Astrocyte (in vitro differentiated cells and primary cell): ENCODE measurements at regions not wholly inside any gene's neighbourhood (a gene's known extent, or its start where the extent isn't known, plus 50 kb on each side); places are given as distances from the start of the nearest gene placed in this dataset.

Experiments
- DNase-seq: peaks from one replicate; pipeline ENCODE4 v3.0.0-alpha.2; 2010; ENCODE audit warnings: low read depth
- FAIRE-seq: peaks from 2 replicates; lab custom pipeline; 2011; peaks lifted over from hg19 to GRCh38; lab: Jason Lieb, UNC
- H2AFZ ChIP-seq: 2 replicates; pipeline ENCODE4 v1.6.0; 2012; ENCODE audit warnings: low read depth, low read length, inconsistent platforms
- H3K27ac ChIP-seq: 2 replicates; pipeline ENCODE4 v1.5.1; 2011; ENCODE audit warnings: low read depth, low read length, inconsistent platforms
- H3K27me3 ChIP-seq: 2 replicates; pipeline ENCODE4 v1.6.0; 2011; ENCODE audit warnings: low read length, inconsistent platforms; ENCODE audit not compliant: insufficient read depth
- H3K36me3 ChIP-seq: 2 replicates; pipeline ENCODE4 v1.5.1; 2011; ENCODE audit warnings: low read length, inconsistent platforms; ENCODE audit not compliant: insufficient read depth
- H3K4me1 ChIP-seq: 2 replicates; pipeline ENCODE4 v1.5.1; 2011; ENCODE audit warnings: low read length, inconsistent platforms; ENCODE audit not compliant: insufficient read depth
- H3K4me2 ChIP-seq: 2 replicates; pipeline ENCODE4 v1.6.0; 2012; ENCODE audit warnings: low read length, inconsistent platforms
- H3K4me3 ChIP-seq: 2 replicates; pipeline ENCODE4 v1.5.1; 2011; ENCODE audit warnings: low read depth, mild to moderate bottlenecking, low read length, inconsistent platforms; ENCODE audit not compliant: insufficient read depth
- H3K79me2 ChIP-seq: 2 replicates; pipeline ENCODE4 v1.6.0; 2012; ENCODE audit warnings: mild to moderate bottlenecking, low read length, inconsistent platforms; ENCODE audit not compliant: insufficient read depth
- H3K9ac ChIP-seq: 2 replicates; pipeline ENCODE4 v1.6.0; 2012; ENCODE audit warnings: mild to moderate bottlenecking, low read length, inconsistent platforms
- H3K9me3 ChIP-seq: 2 replicates; pipeline ENCODE4 v1.5.1; 2012; ENCODE audit warnings: low read depth, mild to moderate bottlenecking, low read length, inconsistent platforms; ENCODE audit not compliant: insufficient read depth
- H4K20me1 ChIP-seq: 2 replicates; pipeline ENCODE4 v1.6.0; 2012; ENCODE audit warnings: low read length, inconsistent platforms; ENCODE audit not compliant: insufficient read depth
- H3K27ac Mint-ChIP-seq: one replicate; pipeline ENCODE4 v1.8.0; 2021; ENCODE audit warnings: mild to moderate bottlenecking, mixed read lengths; ENCODE audit not compliant: unreplicated experiment
- H3K27me3 Mint-ChIP-seq: one replicate; pipeline ENCODE4 v1.8.0; 2021; ENCODE audit warnings: low read depth, mixed read lengths; ENCODE audit not compliant: unreplicated experiment
- H3K36me3 Mint-ChIP-seq: one replicate; pipeline ENCODE4 v1.8.0; 2021; ENCODE audit warnings: low read depth, mixed read lengths; ENCODE audit not compliant: unreplicated experiment
- H3K4me1 Mint-ChIP-seq: one replicate; pipeline ENCODE4 v1.8.0; 2021; ENCODE audit warnings: low read depth, mixed read lengths; ENCODE audit not compliant: unreplicated experiment
- H3K4me3 Mint-ChIP-seq: one replicate; pipeline ENCODE4 v1.8.0; 2021; ENCODE audit warnings: mild to moderate bottlenecking, moderate library complexity, mixed read lengths; ENCODE audit not compliant: unreplicated experiment
- H3K9me3 Mint-ChIP-seq: one replicate; pipeline ENCODE4 v1.8.0; 2021; ENCODE audit warnings: mild to moderate bottlenecking, mixed read lengths; ENCODE audit not compliant: unreplicated experiment
- CTCF ChIP-seq: IDR thresholded peaks from 2 replicates; pipeline ENCODE4 v1.5.1; 2011; ENCODE audit warnings: low read depth, mild to moderate bottlenecking, inconsistent platforms, low read length, moderate library complexity; ENCODE audit not compliant: insufficient read depth
- EZH2 ChIP-seq: IDR thresholded peaks from 2 replicates; pipeline ENCODE4 v1.6.1; 2012; ENCODE audit warnings: mild to moderate bottlenecking, low read length, inconsistent platforms; ENCODE audit not compliant: insufficient read depth

GRCh38 chr1:60637651-60638050 is 444.7 kb upstream of the NFIA start:
- H3K9me3 Mint-ChIP-seq, result peaks cover 2% of the 10 kb centered on the region
- no peak for TF ChIP-seq CTCF
- TF ChIP-seq EZH2, result no peak

GRCh38 chr1:60636946-60637345 is 445.4 kb upstream of the NFIA start:
- FAIRE-seq (no peak), DNase-seq (no peak)
- H3K4me1 Mint-ChIP-seq, result no peaks in the 10 kb centered on the region
- Histone ChIP-seq H3K4me2 (no peak overlapping the region), H4K20me1 (no peaks in the 10 kb centered on the region), H2AFZ (no peak overlapping the region), H3K4me3 (no peak overlapping the region), H3K4me1 (no peaks in the 10 kb centered on the region), H3K9ac (no peak overlapping the region), H3K36me3 (no peaks in the 10 kb centered on the region), H3K79me2 (no peaks in the 10 kb centered on the region), H3K27ac (no peak overlapping the region), H3K27me3 (no peaks in the 10 kb centered on the region), H3K9me3 (no peaks in the 10 kb centered on the region)
- no peaks in the 10 kb centered on the region for H3K36me3 Mint-ChIP-seq
- H3K27me3 Mint-ChIP-seq, result no peaks in the 10 kb centered on the region
- no peak overlapping the region for H3K27ac Mint-ChIP-seq
- H3K4me3 Mint-ChIP-seq, result no peak overlapping the region
- peaks cover 2% of the 10 kb centered on the region for H3K9me3 Mint-ChIP-seq
- TF ChIP-seq CTCF (no peak), EZH2 (no peak)

More at GRCh38 chr1:60637651-60638050, 444.7 kb upstream of the NFIA start:
- Histone ChIP-seq H4K20me1 (no peaks in the 10 kb centered on the region), H3K27ac (no peak overlapping the region), H3K4me3 (no peak overlapping the region), H3K9me3 (no peaks in the 10 kb centered on the region), H3K4me1 (no peaks in the 10 kb centered on the region), H2AFZ (no peak overlapping the region), H3K9ac (no peak overlapping the region), H3K79me2 (no peaks in the 10 kb centered on the region), H3K27me3 (no peaks in the 10 kb centered on the region), H3K36me3 (no peaks in the 10 kb centered on the region), H3K4me2 (no peak overlapping the region)
- no peaks in the 10 kb centered on the region for H3K27me3 Mint-ChIP-seq
- H3K36me3 Mint-ChIP-seq, result no peaks in the 10 kb centered on the region
- H3K27ac Mint-ChIP-seq, result no peak overlapping the region
- DNase-seq (no peak), FAIRE-seq (no peak)
- H3K4me3 Mint-ChIP-seq, result no peak overlapping the region
- no peaks in the 10 kb centered on the region for H3K4me1 Mint-ChIP-seq

GRCh38 chr1:60634106-60634505 is 448.3 kb upstream of the NFIA start:
- H3K27me3 ChIP-seq, result no peaks in the 10 kb centered on the region
- TF ChIP-seq CTCF, result no peak
- TF ChIP-seq EZH2, result no peak
- Mint-ChIP-seq H3K27me3 (no peaks in the 10 kb centered on the region), H3K36me3 (no peaks in the 10 kb centered on the region), H3K9me3 (no peaks in the 10 kb centered on the region), H3K4me1 (no peaks in the 10 kb centered on the region), H3K27ac (no peak overlapping the region), H3K4me3 (no peak overlapping the region)
- DNase-seq (no peak), FAIRE-seq (no peak)
- no peaks in the 10 kb centered on the region for H3K36me3 ChIP-seq
- H3K9ac ChIP-seq, result no peak overlapping the region
- H3K4me2 ChIP-seq, result no peak overlapping the region
- H3K79me2 ChIP-seq, result no peaks in the 10 kb centered on the region
- no peak overlapping the region for H2AFZ ChIP-seq
- H3K9me3 ChIP-seq, result no peaks in the 10 kb centered on the region
- H4K20me1 ChIP-seq, result no peaks in the 10 kb centered on the region
- no peak overlapping the region for H3K27ac ChIP-seq
- no peaks in the 10 kb centered on the region for H3K4me1 ChIP-seq
- H3K4me3 ChIP-seq, result no peak overlapping the region
